Thyroid gland (tissue), 4 donors: ENCODE measurements at regions not wholly inside any gene's neighbourhood (a gene's known extent, or its start where the extent isn't known, plus 50 kb on each side); places are given as distances from the start of the nearest gene placed in this dataset.

Source experiments
- DNase-seq, 2 donors: peaks; one replicate each; pipeline ENCODE4 v3.0.0-alpha.2; 2019
- H3K27ac ChIP-seq, 3 donors: fragments of 200-600 bp; sonication (generic); 1 replicate in 2 of 3; 2 replicates in 1 of 3; pipeline ENCODE4 v1.5.1; 2016 to 2019; ENCODE audit warnings: mild to moderate bottlenecking in 1 of 3, moderate library complexity in 1 of 3
- H3K27me3 ChIP-seq: fragments of 200-600 bp; sonication (generic); one replicate; pipeline ENCODE4 v1.5.1; 2019
- H3K36me3 ChIP-seq, 2 donors: fragments of 200-600 bp; sonication (generic); one replicate each; pipeline ENCODE4 v1.5.1; 2016 to 2019
- H3K4me1 ChIP-seq, 2 donors: fragments of 200-600 bp; sonication (generic); one replicate each; pipeline ENCODE4 v1.5.1; 2017 to 2019
- H3K4me3 ChIP-seq, 3 donors: fragments of 200-600 bp; sonication (generic); replicated peaks in 1 of 3; 1 replicate in 2 of 3; 2 replicates in 1 of 3; pipeline ENCODE4 v1.5.1; 2016; ENCODE audit warnings: mild to moderate bottlenecking in 1 of 3
- H3K9me3 ChIP-seq: fragments of 200-600 bp; sonication (generic); one replicate; pipeline ENCODE4 v1.5.1; 2017
- POLR2A ChIP-seq, 2 donors: fragments of 450-650 bp; IDR thresholded peaks; one replicate each; pipeline ENCODE4 v1.6.1; 2017; ENCODE audit warnings: antibody characterized with exemption in 2 of 2, mild to moderate bottlenecking in 2 of 2, moderate library complexity in 1 of 2
- WGBS, 2 donors: methylation state at CpG; one replicate each; pipeline ENCODE4 v1.1.5; 2017; 5-methylcytosine and 5-hydroxymethylcytosine counted together
- intact Hi-C: fragments of 100-400 bp; cut with DNase I; formaldehyde crosslinking; loops from one replicate; pipeline ENCODE4 v1.15.1; 2023
- TF ChIP-seq, protein P1 (sequence below), 6 experiments: fragments of 200-600 bp in 3 of 6; fragments of 450-650 bp in 3 of 6; sonication (generic) in 3 of 6; IDR thresholded peaks; one replicate each; pipeline ENCODE4 v1.5.1; 2016 to 2019; ENCODE audit warnings: antibody characterized with exemption in 6 of 6, mild to moderate bottlenecking in 2 of 6, inconsistent platforms in 1 of 6, moderate library complexity in 1 of 6

DNA sequence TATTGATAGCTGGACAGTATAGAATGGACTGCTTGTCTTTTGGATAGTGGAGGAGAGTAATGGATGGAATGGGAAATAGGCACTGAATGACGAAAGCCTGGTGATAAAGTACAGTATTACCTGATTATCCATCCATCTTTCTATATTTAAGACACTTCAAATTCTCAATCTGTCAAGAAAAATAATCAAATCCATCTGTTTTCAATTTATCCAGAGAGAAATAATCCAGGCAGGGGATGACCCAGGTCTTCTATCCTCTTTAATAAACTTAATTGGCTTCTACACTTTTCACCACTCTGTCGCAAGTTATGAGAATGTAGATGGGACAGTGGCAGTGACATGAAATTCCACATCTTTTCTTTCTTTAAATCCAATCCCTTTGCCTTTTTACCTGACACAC is 420.3 kb upstream of the PDZRN3 start:
- Histone ChIP-seq H3K27me3 (no peaks in the 10 kb centered on the region), H3K27ac (no peak overlapping the region), H3K4me3 (no peak overlapping the region), H3K9me3 (no peaks in the 10 kb centered on the region), H3K36me3 (no peaks in the 10 kb centered on the region), H3K4me1 (no peaks in the 10 kb centered on the region)
- WGBS, 2 donors = 96 to 98% methylated on average over 2 of the region's 2 CpGs
- TF ChIP-seq POLR2A (IDR thresholded peaks at IDR 0.05) = no peak
- TF ChIP-seq, protein P1, sequence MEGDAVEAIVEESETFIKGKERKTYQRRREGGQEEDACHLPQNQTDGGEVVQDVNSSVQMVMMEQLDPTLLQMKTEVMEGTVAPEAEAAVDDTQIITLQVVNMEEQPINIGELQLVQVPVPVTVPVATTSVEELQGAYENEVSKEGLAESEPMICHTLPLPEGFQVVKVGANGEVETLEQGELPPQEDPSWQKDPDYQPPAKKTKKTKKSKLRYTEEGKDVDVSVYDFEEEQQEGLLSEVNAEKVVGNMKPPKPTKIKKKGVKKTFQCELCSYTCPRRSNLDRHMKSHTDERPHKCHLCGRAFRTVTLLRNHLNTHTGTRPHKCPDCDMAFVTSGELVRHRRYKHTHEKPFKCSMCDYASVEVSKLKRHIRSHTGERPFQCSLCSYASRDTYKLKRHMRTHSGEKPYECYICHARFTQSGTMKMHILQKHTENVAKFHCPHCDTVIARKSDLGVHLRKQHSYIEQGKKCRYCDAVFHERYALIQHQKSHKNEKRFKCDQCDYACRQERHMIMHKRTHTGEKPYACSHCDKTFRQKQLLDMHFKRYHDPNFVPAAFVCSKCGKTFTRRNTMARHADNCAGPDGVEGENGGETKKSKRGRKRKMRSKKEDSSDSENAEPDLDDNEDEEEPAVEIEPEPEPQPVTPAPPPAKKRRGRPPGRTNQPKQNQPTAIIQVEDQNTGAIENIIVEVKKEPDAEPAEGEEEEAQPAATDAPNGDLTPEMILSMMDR (IDR thresholded peaks at IDR 0.05) = no peak
- intact Hi-C loops = no loop called here
- no peak for DNase-seq

DNA sequence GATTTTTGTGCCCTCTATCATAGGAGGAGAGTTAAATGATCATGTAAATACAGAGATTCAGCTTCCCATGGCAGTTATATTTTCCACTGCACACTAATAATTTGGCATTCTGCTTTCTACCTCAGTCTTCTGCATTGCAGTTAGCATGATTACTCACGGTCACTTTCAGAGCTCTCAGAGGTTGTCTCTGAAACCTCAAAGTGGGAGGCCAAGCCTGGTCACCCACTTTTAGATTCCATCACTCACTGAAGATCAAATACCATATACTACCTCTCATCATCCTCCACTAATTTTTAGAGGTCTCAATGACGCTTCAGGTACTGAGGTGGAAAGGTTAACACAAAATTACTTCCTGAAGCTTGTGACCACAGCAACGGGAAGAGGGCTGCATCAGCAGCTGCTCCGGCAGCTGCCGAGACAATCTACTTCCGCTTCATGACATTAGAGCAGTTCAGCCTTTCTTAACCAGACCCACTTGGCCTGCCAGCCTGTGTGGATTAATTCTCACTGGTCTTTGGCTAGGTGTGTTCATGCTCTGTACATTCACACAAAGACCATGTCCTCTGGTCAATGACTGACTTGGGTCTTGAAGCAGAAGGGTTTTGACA is 416.4 kb upstream of the PDZRN3 start:
- WGBS, 2 donors = 27 to 28% methylated on average over 6 of the region's 6 CpGs
- H3K27me3 ChIP-seq = no peaks in the 10 kb centered on the region
- intact Hi-C loops = no loop called here
- H3K36me3 ChIP-seq = no peaks in the 10 kb centered on the region
- no peak for TF ChIP-seq POLR2A (IDR thresholded peaks at IDR 0.05)
- TF ChIP-seq, protein P1 (IDR thresholded peaks at IDR 0.05) = no peak
- no peaks in the 10 kb centered on the region for H3K9me3 ChIP-seq
- no peaks in the 10 kb centered on the region for H3K4me1 ChIP-seq
- no peak overlapping the region for H3K27ac ChIP-seq
- no peak for DNase-seq
- H3K4me3 ChIP-seq = no peak overlapping the region

DNA sequence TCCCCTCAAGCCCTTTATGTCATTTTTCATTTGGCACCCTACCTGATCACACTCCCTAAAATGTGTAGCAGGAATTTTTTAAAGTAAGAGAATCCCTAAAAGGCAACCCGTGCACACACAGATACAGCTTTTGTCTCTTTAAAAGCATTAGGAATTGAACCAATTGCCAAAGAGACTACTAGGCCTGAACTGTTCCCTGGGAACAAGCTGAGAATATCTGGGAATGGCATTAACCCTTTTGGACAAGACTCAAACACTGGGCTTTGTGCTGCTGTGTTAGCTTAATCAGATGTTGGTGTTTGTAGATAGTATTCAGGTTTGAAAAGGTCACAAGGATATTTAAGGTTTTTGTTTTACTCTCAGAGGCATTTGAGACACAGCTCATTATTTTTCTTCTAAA is 414.4 kb upstream of the PDZRN3 start:
- no peak for TF ChIP-seq POLR2A (IDR thresholded peaks at IDR 0.05)
- TF ChIP-seq, protein P1 (IDR thresholded peaks at IDR 0.05) = no peak
- no peak for DNase-seq
- no peak overlapping the region for H3K4me3 ChIP-seq
- H3K36me3 ChIP-seq = no peaks in the 10 kb centered on the region
- intact Hi-C loops = no loop called here
- whole genome bisulfite sequencing, 2 donors = 54 to 55% methylated on average over 1 of the region's 1 CpG
- no peaks in the 10 kb centered on the region for H3K27me3 ChIP-seq
- no peaks in the 10 kb centered on the region for H3K4me1 ChIP-seq
- no peaks in the 10 kb centered on the region for H3K9me3 ChIP-seq
- no peak overlapping the region for H3K27ac ChIP-seq

DNA sequence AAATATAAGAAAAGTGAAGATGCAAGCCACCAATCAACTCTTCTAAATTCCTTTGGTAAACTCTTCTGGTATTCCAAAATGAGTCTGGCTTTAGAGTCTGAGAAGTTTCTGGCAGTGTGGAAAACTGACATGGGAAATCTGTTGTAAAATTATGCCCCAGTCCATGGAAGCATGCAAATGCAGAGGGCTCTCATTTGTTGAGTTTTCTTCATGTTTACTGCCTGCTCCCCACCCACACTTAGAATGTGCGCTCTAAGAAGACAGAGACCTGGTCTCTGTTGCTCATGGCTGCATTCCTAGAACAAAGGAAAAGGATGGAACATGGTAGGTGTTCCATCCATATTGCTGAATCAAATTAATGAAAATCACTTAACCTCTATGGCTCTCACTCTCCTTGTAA is 411.8 kb upstream of the PDZRN3 start:
- 0% methylated on average over 1 of the region's 1 CpG for WGBS, 2 donors
- H3K9me3 ChIP-seq = no peaks in the 10 kb centered on the region
- DNase-seq = no peak
- no peaks in the 10 kb centered on the region for H3K4me1 ChIP-seq
- intact Hi-C loops = no loop called here
- no peak for TF ChIP-seq POLR2A (IDR thresholded peaks at IDR 0.05)
- TF ChIP-seq, protein P1 (IDR thresholded peaks at IDR 0.05) = no peak
- H3K4me3 ChIP-seq = no peak overlapping the region
- H3K27ac ChIP-seq = no peak overlapping the region
- H3K36me3 ChIP-seq = no peaks in the 10 kb centered on the region
- H3K27me3 ChIP-seq = no peaks in the 10 kb centered on the region

DNA sequence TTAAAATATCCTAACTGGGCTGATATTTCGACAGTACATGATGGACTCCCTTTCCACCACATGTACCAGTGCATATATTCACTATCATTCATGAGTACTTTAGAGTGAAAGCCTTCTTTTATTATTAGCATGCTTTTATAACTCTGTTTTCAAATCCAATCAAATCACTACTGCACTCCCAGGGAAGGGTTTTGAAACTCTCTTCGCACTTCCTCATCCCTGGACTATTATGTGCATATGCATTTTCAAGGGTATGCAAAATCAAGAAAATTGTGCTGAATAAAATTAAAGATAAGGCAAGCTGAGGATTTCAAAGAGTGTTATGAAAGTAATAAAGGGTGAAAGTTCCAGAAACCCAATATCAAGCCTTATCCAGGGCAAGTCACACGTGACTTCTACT is 411.4 kb upstream of the PDZRN3 start:
- DNase-seq = no peak
- Histone ChIP-seq H3K27me3 (no peaks in the 10 kb centered on the region), H3K27ac (no peak overlapping the region), H3K4me3 (no peak overlapping the region), H3K4me1 (no peaks in the 10 kb centered on the region), H3K36me3 (no peaks in the 10 kb centered on the region), H3K9me3 (no peaks in the 10 kb centered on the region)
- WGBS, 2 donors = 92 to 97% methylated on average over 3 of the region's 3 CpGs
- intact Hi-C loops = no loop called here
- no peak for TF ChIP-seq POLR2A (IDR thresholded peaks at IDR 0.05)
- TF ChIP-seq, protein P1 (IDR thresholded peaks at IDR 0.05) = no peak
